K562 (cell line): ENCODE measurements at regions not wholly inside any gene's neighbourhood (a gene's known extent, or its start where the extent isn't known, plus 50 kb on each side); places are given as distances from the start of the nearest gene placed in this dataset.

Source experiments
- ATAC-seq: fragments of 200-7000 bp; cut with Tn5 transposase; 3 replicates; pipeline ENCODE4 v1.9.1; 2020; ENCODE audit warnings: moderate library complexity
- BruUV-seq: library from RNA; stranded (reverse); fragments of 400-500 nt; replicated peaks from 2 replicates; lab custom pipeline; 2021; lab: Mats Ljungman, UMichigan
- CTCF ChIA-PET: fragments of 300-600 bp; formaldehyde crosslinking; extraction: SDS; loops from one replicate; lab custom pipeline; 2021; ENCODE audit warnings: low intra/inter-chr PET ratio; lab: Yijun Ruan, JAX
- POLR2A ChIA-PET: fragments of 300-600, 350-650 bp; sonication (Branson Sonifier 250); formaldehyde crosslinking; extraction: SDS; loops from one replicate; lab custom pipeline; 2021; ENCODE audit warnings: antibody characterized with exemption, inconsistent platforms; lab: Yijun Ruan, JAX
- DNase-seq, 4 experiments: peaks; one replicate each; pipeline versions ENCODE4 v3.0.0 to v3.0.0-alpha.2; 2011 to 2018; ENCODE audit warnings: low spot score in 3 of 4, mixed read lengths in 3 of 4; ENCODE audit errors: extremely low read depth in 1 of 4
- FAIRE-seq: peaks from 2 replicates; lab custom pipeline; 2011; peaks lifted over from hg19 to GRCh38; lab: Jason Lieb, UNC
- H2AFZ ChIP-seq: 2 replicates; pipeline ENCODE4 v1.6.0; 2011; ENCODE audit warnings: low read depth, low read length, control low read depth, inconsistent platforms
- H3K27ac ChIP-seq: fragments of 200-600 bp; 3 replicates; pipeline ENCODE4 v1.8.0; 2011; ENCODE audit warnings: low read depth, mild to moderate bottlenecking, control low read depth, inconsistent platforms, low read length, moderate library complexity, mixed read lengths; ENCODE audit errors: extremely low read depth
- H3K27me3 ChIP-seq, 2 experiments: fragments of 300-600 bp in 1 of 2; 2 replicates in 1 of 2; 3 replicates in 1 of 2; pipeline versions ENCODE4 v1.6.0 to v1.8.0; 2011; ENCODE audit warnings: inconsistent platforms in 2 of 2, low read length in 2 of 2, mild to moderate bottlenecking in 1 of 2, mixed read lengths in 1 of 2, moderate library complexity in 1 of 2; ENCODE audit not compliant: control insufficient read depth in 2 of 2, insufficient read depth in 2 of 2
- H3K36me3 ChIP-seq: fragments of 300-600 bp; 3 replicates; pipeline ENCODE4 v1.8.0; 2011; ENCODE audit warnings: mild to moderate bottlenecking, low read length, inconsistent platforms; ENCODE audit not compliant: control insufficient read depth, insufficient read depth
- H3K4me1 ChIP-seq, 2 experiments: fragments of 200-600 bp in 1 of 2; replicated peaks in 1 of 2; 2 replicates in 1 of 2; 3 replicates in 1 of 2; pipeline versions ENCODE4 v1.5.1 to v1.8.0; 2011; ENCODE audit warnings: inconsistent platforms in 2 of 2, low read length in 2 of 2, mild to moderate bottlenecking in 1 of 2, mixed read lengths in 1 of 2, moderate library complexity in 1 of 2; ENCODE audit not compliant: control insufficient read depth in 2 of 2, insufficient read depth in 2 of 2
- H3K4me2 ChIP-seq: 2 replicates; pipeline ENCODE4 v1.6.1; 2011; ENCODE audit warnings: low read length, control low read depth, inconsistent platforms, mixed read lengths; ENCODE audit not compliant: insufficient read depth
- H3K4me3 ChIP-seq: fragments of 200-600 bp; sonication (generic), shearing (Covaris generic); 2 replicates; pipeline ENCODE4 v1.5.1; 2016; ENCODE audit warnings: control low read depth, inconsistent platforms
- H3K79me2 ChIP-seq: fragments of 200-600 bp; 3 replicates; pipeline ENCODE4 v1.8.0; 2011; ENCODE audit warnings: low read length, inconsistent platforms; ENCODE audit not compliant: control insufficient read depth, insufficient read depth
- H3K9ac ChIP-seq, 2 experiments: 2 replicates each; pipeline versions ENCODE4 v1.6.0 to v1.6.1; 2011; ENCODE audit warnings: low read depth in 2 of 2, low read length in 2 of 2, control low read depth in 1 of 2, inconsistent platforms in 1 of 2, mild to moderate bottlenecking in 1 of 2, mixed read lengths in 1 of 2; ENCODE audit not compliant: insufficient read depth in 1 of 2
- H3K9me1 ChIP-seq: one replicate; pipeline ENCODE4 v1.6.0; 2011; ENCODE audit warnings: inconsistent platforms, mild to moderate bottlenecking, low read length, moderate library complexity; ENCODE audit not compliant: control insufficient read depth, insufficient read depth
- H3K9me3 ChIP-seq: replicated peaks from 2 replicates; pipeline ENCODE4 v1.5.1; 2011; ENCODE audit warnings: low read depth, low read length, inconsistent platforms; ENCODE audit not compliant: control insufficient read depth, insufficient read depth
- H4K20me1 ChIP-seq: replicated peaks from 2 replicates; pipeline ENCODE4 v1.6.1; 2011; ENCODE audit warnings: low read length, inconsistent platforms, mixed read lengths; ENCODE audit not compliant: control insufficient read depth, insufficient read depth
- PURB ChIP-seq: sonication (generic); formaldehyde crosslinking; IDR thresholded peaks from 2 replicates; pipeline ENCODE4 v1.9.0; 2021; ENCODE audit warnings: low read depth, mild to moderate bottlenecking, missing genetic modification reagents
- RAD21 ChIP-seq, 2 experiments: fragments of 250-450 bp in 1 of 2; fragments of 450-650 bp in 1 of 2; sonication (Bioruptor Pico) in 1 of 2; formaldehyde crosslinking in 1 of 2; IDR thresholded peaks in 1 of 2; conservative IDR thresholded peaks in 1 of 2; 2 replicates each; pipeline versions ENCODE4 v1.4.0 to v1.8.0; 2020 to 2022; ENCODE audit warnings: mild to moderate bottlenecking in 2 of 2, moderate library complexity in 1 of 2
- WGBS: fragments of 100-300 bp; shearing (Covaris generic); methylation state at CpG from one replicate; pipeline ENCODE4 v1.1.6; 2016; ENCODE audit warnings: low coverage, mixed read lengths; ENCODE audit not compliant: insufficient coverage; ENCODE audit errors: missing lambda C conversion rate; 5-methylcytosine and 5-hydroxymethylcytosine counted together
- in situ Hi-C: fragments of 300-500 bp; cut with MboI; formaldehyde crosslinking; loops from 4 replicates; pipeline ENCODE4 v1.15.0; 2018; ENCODE audit warnings: inconsistent platforms, mixed read lengths
- intact Hi-C: fragments of 100-400 bp; cut with micrococcal nuclease; formaldehyde crosslinking; loops from 2 replicates; pipeline ENCODE4 v1.14.2; 2022
- TF ChIP-seq, protein P1 (sequence below): fragments of 450-650 bp; conservative IDR thresholded peaks from 2 replicates; pipeline ENCODE4 v1.6.1; 2016; ENCODE audit warnings: missing genetic modification characterization, low read depth, mild to moderate bottlenecking, control low read depth, missing compliant biosample characterization
- TF ChIP-seq, protein P2 (sequence below): fragments of 450-650 bp; formaldehyde crosslinking; IDR thresholded peaks from 2 replicates; pipeline ENCODE4 v1.4.0; 2020; ENCODE audit warnings: mild to moderate bottlenecking, mixed read lengths

GRCh38 chr6:8543714-8544113, 108.4 kb upstream of the SLC35B3 start:
- H3K4me2 ChIP-seq = no peak overlapping the region
- in situ Hi-C loops (no loop called here), intact Hi-C loops (no loop called here)
- no peaks in the 10 kb centered on the region for H3K4me1 ChIP-seq
- H3K27me3 ChIP-seq = no peaks in the 10 kb centered on the region
- ChIA-PET CTCF (no interaction called here), POLR2A (no interaction called here)
- no peaks in the 10 kb centered on the region for H3K36me3 ChIP-seq
- no peak overlapping the region for H3K27ac ChIP-seq
- H3K79me2 ChIP-seq = no peaks in the 10 kb centered on the region
- DNase-seq (no peak), ATAC-seq (no peak), FAIRE-seq (no peak)
- no peaks in the 10 kb centered on the region for H3K9me1 ChIP-seq
- WGBS = 1% methylated on average over 4 of the region's 4 CpGs
- no peaks in the 10 kb centered on the region for H4K20me1 ChIP-seq
- no TSS peak for BruUV-seq
- no peak overlapping the region for H3K4me3 ChIP-seq
- H3K9ac ChIP-seq = no peak overlapping the region
- H2AFZ ChIP-seq = no peak overlapping the region
- no peak for TF ChIP-seq PURB
- TF ChIP-seq, protein P1, sequence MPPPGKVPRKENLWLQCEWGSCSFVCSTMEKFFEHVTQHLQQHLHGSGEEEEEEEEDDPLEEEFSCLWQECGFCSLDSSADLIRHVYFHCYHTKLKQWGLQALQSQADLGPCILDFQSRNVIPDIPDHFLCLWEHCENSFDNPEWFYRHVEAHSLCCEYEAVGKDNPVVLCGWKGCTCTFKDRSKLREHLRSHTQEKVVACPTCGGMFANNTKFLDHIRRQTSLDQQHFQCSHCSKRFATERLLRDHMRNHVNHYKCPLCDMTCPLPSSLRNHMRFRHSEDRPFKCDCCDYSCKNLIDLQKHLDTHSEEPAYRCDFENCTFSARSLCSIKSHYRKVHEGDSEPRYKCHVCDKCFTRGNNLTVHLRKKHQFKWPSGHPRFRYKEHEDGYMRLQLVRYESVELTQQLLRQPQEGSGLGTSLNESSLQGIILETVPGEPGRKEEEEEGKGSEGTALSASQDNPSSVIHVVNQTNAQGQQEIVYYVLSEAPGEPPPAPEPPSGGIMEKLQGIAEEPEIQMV = no peak
- TF ChIP-seq, all 486 proteins: peak for 0
- peaks cover 2% of the 10 kb centered on the region; the same call in 1 of the 2 replicates for H3K9me3 ChIP-seq

GRCh38 chr6:8539453-8539852, 104.1 kb upstream of the SLC35B3 start:
- in situ Hi-C loops = no loop called here
- Histone ChIP-seq H3K9ac (no peak overlapping the region), H3K79me2 (no peaks in the 10 kb centered on the region), H3K9me1 (no peaks in the 10 kb centered on the region), H4K20me1 (no peaks in the 10 kb centered on the region), H2AFZ (no peak overlapping the region), H3K9me3 (peaks cover 2% of the 10 kb centered on the region), H3K27me3 (no peaks in the 10 kb centered on the region), H3K4me3 (no peak overlapping the region), H3K27ac (no peak overlapping the region), H3K4me1 (no peaks in the 10 kb centered on the region), H3K36me3 (no peaks in the 10 kb centered on the region), H3K4me2 (no peak overlapping the region)
- ATAC-seq = no peak
- intact Hi-C loops = no loop called here
- DNase-seq = peak in 1 of 4 experiments; percentile 2
- TF ChIP-seq, protein P2, sequence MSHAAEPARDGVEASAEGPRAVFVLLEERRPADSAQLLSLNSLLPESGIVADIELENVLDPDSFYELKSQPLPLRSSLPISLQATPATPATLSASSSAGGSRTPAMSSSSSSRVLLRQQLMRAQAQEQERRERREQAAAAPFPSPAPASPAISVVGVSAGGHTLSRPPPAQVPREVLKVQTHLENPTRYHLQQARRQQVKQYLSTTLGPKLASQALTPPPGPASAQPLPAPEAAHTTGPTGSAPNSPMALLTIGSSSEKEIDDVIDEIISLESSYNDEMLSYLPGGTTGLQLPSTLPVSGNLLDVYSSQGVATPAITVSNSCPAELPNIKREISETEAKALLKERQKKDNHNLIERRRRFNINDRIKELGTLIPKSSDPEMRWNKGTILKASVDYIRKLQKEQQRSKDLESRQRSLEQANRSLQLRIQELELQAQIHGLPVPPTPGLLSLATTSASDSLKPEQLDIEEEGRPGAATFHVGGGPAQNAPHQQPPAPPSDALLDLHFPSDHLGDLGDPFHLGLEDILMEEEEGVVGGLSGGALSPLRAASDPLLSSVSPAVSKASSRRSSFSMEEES (CRISPR knock-in tag) = no peak
- TF ChIP-seq RAD21 (CRISPR knock-in tag; conservative IDR thresholded peaks at IDR 0.05 in 1 of 2, IDR thresholded peaks at IDR 0.05 in 1 of 2) = peak; percentile 29 to 44; a peak in 3 of 4 replicates
- BruUV-seq = no TSS peak
- POLR2A ChIA-PET = no interaction called here
- CTCF ChIA-PET = no interaction called here
- no peak for FAIRE-seq
